Trophoblast cell (in vitro differentiated cells and primary cell): ENCODE measurements at regions not wholly inside any gene's neighbourhood (a gene's known extent, or its start where the extent isn't known, plus 50 kb on each side); places are given as distances from the start of the nearest gene placed in this dataset.
A peak's percentile ranks its signal among the peaks of the same experiment; 100 is the strongest.

Source experiments
- DNase-seq, 2 donors: peaks; one replicate each; pipeline ENCODE4 v3.0.0-alpha.2; 2016
- H2AFZ ChIP-seq: 2 replicates; pipeline ENCODE4 v1.6.1; 2013; ENCODE audit warnings: low read length, moderate library complexity, mild to moderate bottlenecking; ENCODE audit not compliant: insufficient read depth, poor library complexity
- H2AK5ac ChIP-seq: 2 replicates; pipeline ENCODE4 v1.6.1; 2013; ENCODE audit warnings: mild to moderate bottlenecking, low read length
- H2BK120ac ChIP-seq: 2 replicates; pipeline ENCODE4 v1.6.1; 2013; ENCODE audit warnings: low read length, mild to moderate bottlenecking, moderate library complexity; ENCODE audit not compliant: insufficient read depth, poor library complexity
- H2BK12ac ChIP-seq: 2 replicates; pipeline ENCODE4 v1.6.1; 2013; ENCODE audit warnings: mild to moderate bottlenecking, low read length, moderate library complexity
- H2BK5ac ChIP-seq: 2 replicates; pipeline ENCODE4 v1.6.1; 2013; ENCODE audit warnings: low read length, low read depth, moderate library complexity, mild to moderate bottlenecking; ENCODE audit not compliant: poor library complexity
- H3K14ac ChIP-seq: 2 replicates; pipeline ENCODE4 v1.6.1; 2013; ENCODE audit warnings: mild to moderate bottlenecking, low read length
- H3K18ac ChIP-seq: 2 replicates; pipeline ENCODE4 v1.6.1; 2013; ENCODE audit warnings: mild to moderate bottlenecking, low read length
- H3K23ac ChIP-seq: 2 replicates; pipeline ENCODE4 v1.6.1; 2013; ENCODE audit warnings: low read length
- H3K27ac ChIP-seq: 2 replicates; pipeline ENCODE4 v1.5.1; 2013; ENCODE audit warnings: low read depth, mild to moderate bottlenecking, inconsistent platforms, low read length, moderate library complexity
- H3K27me3 ChIP-seq: 2 replicates; pipeline ENCODE4 v1.6.1; 2013; ENCODE audit warnings: inconsistent platforms, mild to moderate bottlenecking, low read length, moderate library complexity; ENCODE audit not compliant: insufficient read depth
- H3K36me3 ChIP-seq, 2 experiments: 1 replicate in 1 of 2; 2 replicates in 1 of 2; pipeline ENCODE4 v1.6.1; 2013; ENCODE audit warnings: low read length in 2 of 2, mild to moderate bottlenecking in 2 of 2, moderate library complexity in 1 of 2; ENCODE audit not compliant: insufficient read depth in 2 of 2, control insufficient read depth in 1 of 2
- H3K4ac ChIP-seq: 2 replicates; pipeline ENCODE4 v1.6.1; 2013; ENCODE audit warnings: low read depth, mild to moderate bottlenecking, low read length, moderate library complexity
- H3K4me1 ChIP-seq, 2 experiments: 1 replicate in 1 of 2; 2 replicates in 1 of 2; pipeline ENCODE4 v1.6.1; 2013; ENCODE audit warnings: low read length in 2 of 2, mild to moderate bottlenecking in 2 of 2, moderate library complexity in 1 of 2; ENCODE audit not compliant: insufficient read depth in 2 of 2, control insufficient read depth in 1 of 2
- H3K4me2 ChIP-seq: 2 replicates; pipeline ENCODE4 v1.6.1; 2013; ENCODE audit warnings: inconsistent platforms, mild to moderate bottlenecking, low read length, moderate library complexity
- H3K4me3 ChIP-seq: 2 replicates; pipeline ENCODE4 v1.5.1; 2013; ENCODE audit warnings: mild to moderate bottlenecking, low read depth, low read length, inconsistent platforms
- H3K79me1 ChIP-seq: one replicate; pipeline ENCODE4 v1.6.1; 2013; ENCODE audit warnings: low read length
- H3K79me2 ChIP-seq: 2 replicates; pipeline ENCODE4 v1.6.1; 2013; ENCODE audit warnings: low read length, mild to moderate bottlenecking; ENCODE audit not compliant: control insufficient read depth, insufficient read depth, poor library complexity
- H3K9ac ChIP-seq: 2 replicates; pipeline ENCODE4 v1.6.1; 2013; ENCODE audit warnings: mild to moderate bottlenecking, low read length
- H3K9me3 ChIP-seq: 2 replicates; pipeline ENCODE4 v1.6.1; 2013; ENCODE audit warnings: low read depth, mild to moderate bottlenecking, control low read depth, inconsistent platforms, low read length; ENCODE audit not compliant: insufficient read depth
- H4K12ac ChIP-seq: 2 replicates; pipeline ENCODE4 v1.6.1; 2013; ENCODE audit warnings: low read depth, mild to moderate bottlenecking, low read length, moderate library complexity
- H4K8ac ChIP-seq: 2 replicates; pipeline ENCODE4 v1.6.1; 2013; ENCODE audit warnings: low read depth, mild to moderate bottlenecking, low read length, moderate library complexity
- H4K91ac ChIP-seq: one replicate; pipeline ENCODE4 v1.6.1; 2013; ENCODE audit warnings: low read depth, mild to moderate bottlenecking, low read length, moderate library complexity
- WGBS: extraction: QIAGEN DNeasy Blood & Tissue Kit; methylation state at CpG from one replicate; pipeline ENCODE4 v1.1.7; 2013; ENCODE audit warnings: missing lambda C conversion rate; ENCODE audit not compliant: insufficient read length, insufficient coverage; ENCODE audit errors: extremely low coverage; 5-methylcytosine and 5-hydroxymethylcytosine counted together

- no peak overlapping the region for H3K27ac ChIP-seq
- H3K23ac ChIP-seq: no peak overlapping the region
- no peak for DNase-seq
- no peaks in the 10 kb centered on the region for H3K79me2 ChIP-seq
- H3K4me1 ChIP-seq: no peaks in the 10 kb centered on the region
- H3K4me2 ChIP-seq: no peak overlapping the region
- H3K79me1 ChIP-seq: no peaks in the 10 kb centered on the region
- WGBS: no CpG with 5 or more reads among the region's 6 CpGs
- no peak overlapping the region for H2AFZ ChIP-seq
- peaks cover 5% of the 10 kb centered on the region for H3K9me3 ChIP-seq
- H4K91ac ChIP-seq: no peak overlapping the region
- H2AK5ac ChIP-seq: no peak overlapping the region
- no peak overlapping the region for H3K18ac ChIP-seq
- no peak overlapping the region for H4K12ac ChIP-seq
- H3K14ac ChIP-seq: no peak overlapping the region
- H3K36me3 ChIP-seq: no peaks in the 10 kb centered on the region
- peak overlapping the region; percentile 64 for H3K4me3 ChIP-seq
- H3K4ac ChIP-seq: no peak overlapping the region
- no peak overlapping the region for H3K9ac ChIP-seq
- H2BK5ac ChIP-seq: no peak overlapping the region
- H4K8ac ChIP-seq: no peak overlapping the region
- H3K27me3 ChIP-seq: no peaks in the 10 kb centered on the region
- H2BK120ac ChIP-seq: no peak overlapping the region
- H2BK12ac ChIP-seq: no peak overlapping the region
Measured at GRCh38 chr16:31693733-31694132, 166.0 kb downstream of the AHSP start.

DNA sequence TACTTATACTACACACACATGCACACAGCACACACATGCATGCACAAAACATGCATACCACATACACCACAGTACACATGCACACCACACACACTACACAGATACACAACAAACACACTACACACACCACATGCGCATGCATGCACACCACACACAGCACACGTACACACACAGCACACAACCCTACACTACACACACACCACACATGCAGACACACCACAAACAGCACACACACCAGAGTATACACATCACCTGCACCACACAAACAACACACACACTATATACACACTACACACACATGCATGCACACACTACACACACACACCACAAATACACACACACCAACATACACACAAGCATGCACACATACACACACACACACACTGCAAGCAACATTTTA, 166.8 kb downstream of the AHSP start:
- Histone ChIP-seq H2BK12ac (no peak overlapping the region), H3K9ac (no peak overlapping the region)

GRCh38 chr16:31695667-31696066, 168.0 kb downstream of the AHSP start:
- H3K36me3 ChIP-seq: no peaks in the 10 kb centered on the region
- H3K9ac ChIP-seq: no peak overlapping the region
- no peak overlapping the region for H2BK120ac ChIP-seq
- no peak overlapping the region for H3K14ac ChIP-seq
- no peak overlapping the region for H3K4me2 ChIP-seq
- no peak overlapping the region for H2AK5ac ChIP-seq
- H4K8ac ChIP-seq: no peak overlapping the region
- WGBS: no CpG with 5 or more reads among the region's 4 CpGs
- H3K4me1 ChIP-seq: no peaks in the 10 kb centered on the region
- peaks cover 7% of the 10 kb centered on the region for H3K9me3 ChIP-seq
- no peak overlapping the region for H3K18ac ChIP-seq
- H3K27ac ChIP-seq: no peak overlapping the region
- peaks cover 2% of the 10 kb centered on the region for H3K79me2 ChIP-seq
- H3K4ac ChIP-seq: no peak overlapping the region
- H2AFZ ChIP-seq: no peak overlapping the region
- no peaks in the 10 kb centered on the region for H3K27me3 ChIP-seq
- H2BK5ac ChIP-seq: no peak overlapping the region
- H3K23ac ChIP-seq: no peak overlapping the region
- H3K4me3 ChIP-seq: no peak overlapping the region
- no peak for DNase-seq
- no peak overlapping the region for H2BK12ac ChIP-seq
- no peak overlapping the region for H4K12ac ChIP-seq
- no peak overlapping the region for H4K91ac ChIP-seq
- H3K79me1 ChIP-seq: peaks cover 2% of the 10 kb centered on the region

More for the DNA sequence above, 166.8 kb downstream of the AHSP start:
- Histone ChIP-seq H3K4me2 (no peak overlapping the region), H3K79me1 (no peaks in the 10 kb centered on the region), H3K36me3 (no peaks in the 10 kb centered on the region), H3K79me2 (no peaks in the 10 kb centered on the region), H2AK5ac (no peak overlapping the region), H2BK5ac (no peak overlapping the region), H3K27me3 (no peaks in the 10 kb centered on the region), H3K4me3 (peak overlapping the region; percentile 64), H2AFZ (no peak overlapping the region), H3K23ac (peak overlapping the region; percentile 45), H4K12ac (no peak overlapping the region), H3K27ac (no peak overlapping the region), H4K91ac (no peak overlapping the region), H3K14ac (no peak overlapping the region), H3K18ac (no peak overlapping the region), H3K9me3 (peaks cover 5% of the 10 kb centered on the region), H3K4me1 (no peaks in the 10 kb centered on the region), H4K8ac (no peak overlapping the region), H3K4ac (no peak overlapping the region), H2BK120ac (no peak overlapping the region)
- no CpG with 5 or more reads among the region's 2 CpGs for WGBS
- no peak for DNase-seq

- H3K9ac ChIP-seq: no peak overlapping the region
- no peak overlapping the region for H4K91ac ChIP-seq
- H4K8ac ChIP-seq: no peak overlapping the region
- H3K36me3 ChIP-seq: no peaks in the 10 kb centered on the region
- DNase-seq: peak; percentile 18 to 61
- H2BK12ac ChIP-seq: no peak overlapping the region
- H4K12ac ChIP-seq: no peak overlapping the region
- H3K4ac ChIP-seq: no peak overlapping the region
- H3K9me3 ChIP-seq: peaks cover 7% of the 10 kb centered on the region
- no peak overlapping the region for H3K4me3 ChIP-seq
- no CpG with 5 or more reads among the region's 8 CpGs for WGBS
- H3K18ac ChIP-seq: no peak overlapping the region
- peaks cover 4% of the 10 kb centered on the region for H3K79me2 ChIP-seq
- no peaks in the 10 kb centered on the region for H3K4me1 ChIP-seq
- H3K14ac ChIP-seq: no peak overlapping the region
- no peaks in the 10 kb centered on the region for H3K27me3 ChIP-seq
- H3K23ac ChIP-seq: no peak overlapping the region
- no peak overlapping the region for H2BK120ac ChIP-seq
- H3K27ac ChIP-seq: no peak overlapping the region
- H2BK5ac ChIP-seq: no peak overlapping the region
- no peak overlapping the region for H2AFZ ChIP-seq
- H3K4me2 ChIP-seq: no peak overlapping the region
- H2AK5ac ChIP-seq: no peak overlapping the region
- peaks cover 4% of the 10 kb centered on the region for H3K79me1 ChIP-seq
Measured at GRCh38 chr16:31696968-31697743, 169.5 kb downstream of the AHSP start.
